NCI-H2196 (cell line): ENCODE measurements at regions not wholly inside any gene's neighbourhood (a gene's known extent, or its start where the extent isn't known, plus 50 kb on each side); places are given as distances from the start of the nearest gene placed in this dataset.

ENCODE experiments used
- DNase-seq: peaks from one replicate; lab custom pipeline; 2025; ENCODE audit not compliant: unreplicated experiment; lab: John Stamatoyannopoulos, UW

GRCh38 chr12:65761301-65761700 lies 63.0 kb upstream of the HMGA2 start:
- DNase-seq, result no peak

- DNase-seq, result no peak
These were observed 60.0 kb upstream of the HMGA2 start for GRCh38 chr12:65764325-65764724.

- DNase-seq, result no peak
These were observed 58.9 kb upstream of the HMGA2 start for GRCh38 chr12:65765436-65765813.

- no peak for DNase-seq
These were observed 54.4 kb upstream of the HMGA2 start for GRCh38 chr12:65769880-65770279.
